ENCODE measurements at regions not wholly inside any gene's neighbourhood (a gene's known extent, or its start where the extent isn't known, plus 50 kb on each side); places are given as distances from the start of the nearest gene placed in this dataset.
A peak's percentile ranks its signal among the peaks of the same experiment; 100 is the strongest.

- Histone ChIP-seq H3K27ac (ENCODE audit: poor library complexity, severe bottlenecking) (no peak overlapping the region), H3K4me3 (ENCODE audit: severe bottlenecking) (no peak overlapping the region), H3K36me3 (ENCODE audit: low read depth) (no peaks in the 10 kb centered on the region), H3K27me3 (ENCODE audit: insufficient read depth, poor library complexity, severe bottlenecking) (peaks cover 6% of the 10 kb centered on the region), H3K4me1 (ENCODE audit: insufficient read depth, poor library complexity, severe bottlenecking) (no peaks in the 10 kb centered on the region), H3K9me3 (ENCODE audit: severe bottlenecking) (no peaks in the 10 kb centered on the region)
- DNase-seq (ENCODE audit: low spot score) (no peak), ATAC-seq (ENCODE audit: low read depth) (no peak)
- TF ChIP-seq CTCF (IDR thresholded peaks at IDR 0.05; ENCODE audit: poor library complexity, severe bottlenecking): no peak
Observed at GRCh38 chr14:49447540-49448107, 138.6 kb downstream of the RPS29 start.

GRCh38 chr14:49446801-49447200, 139.4 kb downstream of the RPS29 start:
- ATAC-seq (ENCODE audit: low read depth) (no peak), DNase-seq (ENCODE audit: low spot score) (no peak)
- H3K9me3 ChIP-seq (ENCODE audit: severe bottlenecking): no peaks in the 10 kb centered on the region
- no peak overlapping the region for H3K27ac ChIP-seq (ENCODE audit: poor library complexity, severe bottlenecking)
- TF ChIP-seq CTCF (IDR thresholded peaks at IDR 0.05; ENCODE audit: poor library complexity, severe bottlenecking): no peak
- H3K27me3 ChIP-seq (ENCODE audit: insufficient read depth, poor library complexity, severe bottlenecking): peaks cover 6% of the 10 kb centered on the region
- H3K4me3 ChIP-seq (ENCODE audit: severe bottlenecking): no peak overlapping the region
- H3K36me3 ChIP-seq (ENCODE audit: low read depth): no peaks in the 10 kb centered on the region
- H3K4me1 ChIP-seq (ENCODE audit: insufficient read depth, poor library complexity, severe bottlenecking): no peaks in the 10 kb centered on the region

GRCh38 chr14:49438256-49438770, 147.9 kb downstream of the RPS29 start:
- H3K36me3 ChIP-seq (ENCODE audit: low read depth): no peaks in the 10 kb centered on the region
- no peak for ATAC-seq (ENCODE audit: low read depth)
- H3K4me3 ChIP-seq (ENCODE audit: severe bottlenecking): no peak overlapping the region
- no peak for DNase-seq (ENCODE audit: low spot score)
- no peak overlapping the region for H3K27ac ChIP-seq (ENCODE audit: poor library complexity, severe bottlenecking)
- no peaks in the 10 kb centered on the region for H3K9me3 ChIP-seq (ENCODE audit: severe bottlenecking)
- no peaks in the 10 kb centered on the region for H3K4me1 ChIP-seq (ENCODE audit: insufficient read depth, poor library complexity, severe bottlenecking)
- TF ChIP-seq CTCF (IDR thresholded peaks at IDR 0.05; ENCODE audit: poor library complexity, severe bottlenecking): no peak
- peaks cover 8% of the 10 kb centered on the region for H3K27me3 ChIP-seq (ENCODE audit: insufficient read depth, poor library complexity, severe bottlenecking)

- no peak overlapping the region for H3K27ac ChIP-seq (ENCODE audit: poor library complexity, severe bottlenecking)
- DNase-seq (ENCODE audit: low spot score): no peak
- H3K36me3 ChIP-seq (ENCODE audit: low read depth): no peaks in the 10 kb centered on the region
- no peak for ATAC-seq (ENCODE audit: low read depth)
- no peaks in the 10 kb centered on the region for H3K9me3 ChIP-seq (ENCODE audit: severe bottlenecking)
- no peak overlapping the region for H3K4me3 ChIP-seq (ENCODE audit: severe bottlenecking)
- no peaks in the 10 kb centered on the region for H3K27me3 ChIP-seq (ENCODE audit: insufficient read depth, poor library complexity, severe bottlenecking)
- TF ChIP-seq CTCF (IDR thresholded peaks at IDR 0.05; ENCODE audit: poor library complexity, severe bottlenecking): no peak
- H3K4me1 ChIP-seq (ENCODE audit: insufficient read depth, poor library complexity, severe bottlenecking): no peaks in the 10 kb centered on the region
Observed at GRCh38 chr14:49428076-49428475, 158.1 kb downstream of the RPS29 start.

- Histone ChIP-seq H3K27ac (ENCODE audit: poor library complexity, severe bottlenecking) (no peak overlapping the region), H3K9me3 (ENCODE audit: severe bottlenecking) (no peaks in the 10 kb centered on the region), H3K4me3 (ENCODE audit: severe bottlenecking) (no peak overlapping the region), H3K27me3 (ENCODE audit: insufficient read depth, poor library complexity, severe bottlenecking) (no peaks in the 10 kb centered on the region), H3K4me1 (ENCODE audit: insufficient read depth, poor library complexity, severe bottlenecking) (no peaks in the 10 kb centered on the region), H3K36me3 (ENCODE audit: low read depth) (no peaks in the 10 kb centered on the region)
- peak; percentile 21; the same call in 1 of the 3 replicates for ATAC-seq (ENCODE audit: low read depth)
- DNase-seq (ENCODE audit: low spot score): no peak
- TF ChIP-seq CTCF (IDR thresholded peaks at IDR 0.05; ENCODE audit: poor library complexity, severe bottlenecking): no peak
Observed at GRCh38 chr14:49427117-49427516, 159.1 kb downstream of the RPS29 start.

All from RWPE2 (cell line).